ENCODE measurements at regions not wholly inside any gene's neighbourhood (a gene's known extent, or its start where the extent isn't known, plus 50 kb on each side); places are given as distances from the start of the nearest gene placed in this dataset.

DNA sequence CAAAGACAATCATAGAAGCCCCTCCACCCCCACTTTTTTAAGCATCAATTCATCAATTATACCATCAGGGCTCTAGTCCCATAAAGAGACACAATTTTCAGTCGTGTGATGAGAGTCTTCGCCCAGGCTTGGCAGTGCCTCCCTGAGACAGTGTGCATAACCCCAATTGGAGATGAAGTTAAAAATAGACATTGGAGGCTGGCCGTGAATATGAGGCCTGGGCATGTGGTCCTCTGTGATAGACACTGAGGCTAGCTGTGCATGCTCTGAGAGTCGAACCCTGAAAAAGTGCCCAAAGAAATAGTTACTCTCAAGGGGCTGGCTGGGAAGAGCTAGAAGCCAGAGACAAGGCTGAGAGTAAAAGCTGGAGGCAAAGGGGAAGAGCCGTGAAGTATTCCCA is 248.6 kb upstream of the NR4A3 start:
- TF ChIP-seq, protein P1, sequence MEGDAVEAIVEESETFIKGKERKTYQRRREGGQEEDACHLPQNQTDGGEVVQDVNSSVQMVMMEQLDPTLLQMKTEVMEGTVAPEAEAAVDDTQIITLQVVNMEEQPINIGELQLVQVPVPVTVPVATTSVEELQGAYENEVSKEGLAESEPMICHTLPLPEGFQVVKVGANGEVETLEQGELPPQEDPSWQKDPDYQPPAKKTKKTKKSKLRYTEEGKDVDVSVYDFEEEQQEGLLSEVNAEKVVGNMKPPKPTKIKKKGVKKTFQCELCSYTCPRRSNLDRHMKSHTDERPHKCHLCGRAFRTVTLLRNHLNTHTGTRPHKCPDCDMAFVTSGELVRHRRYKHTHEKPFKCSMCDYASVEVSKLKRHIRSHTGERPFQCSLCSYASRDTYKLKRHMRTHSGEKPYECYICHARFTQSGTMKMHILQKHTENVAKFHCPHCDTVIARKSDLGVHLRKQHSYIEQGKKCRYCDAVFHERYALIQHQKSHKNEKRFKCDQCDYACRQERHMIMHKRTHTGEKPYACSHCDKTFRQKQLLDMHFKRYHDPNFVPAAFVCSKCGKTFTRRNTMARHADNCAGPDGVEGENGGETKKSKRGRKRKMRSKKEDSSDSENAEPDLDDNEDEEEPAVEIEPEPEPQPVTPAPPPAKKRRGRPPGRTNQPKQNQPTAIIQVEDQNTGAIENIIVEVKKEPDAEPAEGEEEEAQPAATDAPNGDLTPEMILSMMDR (IDR thresholded peaks at IDR 0.05), result no peak
- no peak for TF ChIP-seq POLR2AphosphoS5 (IDR thresholded peaks at IDR 0.05)
- TF ChIP-seq POLR2A (IDR thresholded peaks at IDR 0.05), result no peak
